Breast epithelium (tissue), 3 donors: ENCODE measurements at regions not wholly inside any gene's neighbourhood (a gene's known extent, or its start where the extent isn't known, plus 50 kb on each side); places are given as distances from the start of the nearest gene placed in this dataset.

Experiments used
- POLR2A ChIP-seq: fragments of 450-650 bp; IDR thresholded peaks from one replicate; pipeline ENCODE4 v1.6.1; 2016; ENCODE audit warnings: antibody characterized with exemption, mild to moderate bottlenecking, moderate library complexity
- POLR2AphosphoS5 ChIP-seq, 3 donors: sonication (generic); formaldehyde crosslinking; IDR thresholded peaks; one replicate each; pipeline ENCODE4 v1.6.1; 2017; ENCODE audit warnings: antibody characterized with exemption in 3 of 3
- TF ChIP-seq, protein P1 (sequence below), 3 donors: fragments of 450-650 bp; IDR thresholded peaks; one replicate each; pipeline ENCODE4 v1.5.1; 2016 to 2017; ENCODE audit warnings: antibody characterized with exemption in 3 of 3, mild to moderate bottlenecking in 3 of 3, moderate library complexity in 3 of 3

DNA sequence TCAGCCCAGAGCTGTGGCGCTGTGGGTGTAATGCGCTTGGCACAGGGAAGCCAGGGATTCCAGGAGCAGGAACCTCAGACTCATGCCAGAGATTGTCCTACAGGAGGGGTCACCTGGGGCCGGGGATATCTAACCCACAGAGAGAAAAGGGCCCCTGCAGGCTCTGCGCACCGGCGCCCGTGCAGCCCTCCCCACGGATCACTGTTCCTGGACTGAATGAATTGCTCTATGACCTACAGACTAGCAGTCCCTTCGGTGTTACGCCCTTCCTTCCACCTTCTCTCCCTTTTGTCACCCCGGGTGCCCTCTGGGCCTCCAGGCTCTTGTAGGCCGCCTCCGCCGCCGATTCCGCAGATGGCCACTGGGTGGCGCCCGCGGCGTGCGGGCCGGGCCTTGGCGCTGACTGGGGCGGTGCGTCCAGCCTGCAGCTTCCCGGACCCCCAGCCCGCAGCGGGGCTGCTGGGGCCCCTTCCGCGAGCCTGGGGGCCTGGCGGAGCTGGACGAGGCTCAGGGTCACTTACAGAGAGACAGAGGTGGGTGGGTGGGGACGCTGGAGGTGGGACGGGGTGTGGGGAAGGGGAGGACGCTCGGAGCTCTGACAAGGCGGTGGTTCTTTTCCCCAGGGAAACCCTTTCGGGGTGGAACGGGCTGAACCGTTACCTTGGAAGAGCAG lies 101.3 kb downstream of the IER5 start:
- TF ChIP-seq, protein P1, sequence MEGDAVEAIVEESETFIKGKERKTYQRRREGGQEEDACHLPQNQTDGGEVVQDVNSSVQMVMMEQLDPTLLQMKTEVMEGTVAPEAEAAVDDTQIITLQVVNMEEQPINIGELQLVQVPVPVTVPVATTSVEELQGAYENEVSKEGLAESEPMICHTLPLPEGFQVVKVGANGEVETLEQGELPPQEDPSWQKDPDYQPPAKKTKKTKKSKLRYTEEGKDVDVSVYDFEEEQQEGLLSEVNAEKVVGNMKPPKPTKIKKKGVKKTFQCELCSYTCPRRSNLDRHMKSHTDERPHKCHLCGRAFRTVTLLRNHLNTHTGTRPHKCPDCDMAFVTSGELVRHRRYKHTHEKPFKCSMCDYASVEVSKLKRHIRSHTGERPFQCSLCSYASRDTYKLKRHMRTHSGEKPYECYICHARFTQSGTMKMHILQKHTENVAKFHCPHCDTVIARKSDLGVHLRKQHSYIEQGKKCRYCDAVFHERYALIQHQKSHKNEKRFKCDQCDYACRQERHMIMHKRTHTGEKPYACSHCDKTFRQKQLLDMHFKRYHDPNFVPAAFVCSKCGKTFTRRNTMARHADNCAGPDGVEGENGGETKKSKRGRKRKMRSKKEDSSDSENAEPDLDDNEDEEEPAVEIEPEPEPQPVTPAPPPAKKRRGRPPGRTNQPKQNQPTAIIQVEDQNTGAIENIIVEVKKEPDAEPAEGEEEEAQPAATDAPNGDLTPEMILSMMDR (IDR thresholded peaks at IDR 0.05): peak; percentile 51 to 88 (median 80)
- TF ChIP-seq POLR2A (no peak), POLR2AphosphoS5 (IDR thresholded peaks at IDR 0.05) (no peak)
